Thyroid gland (tissue), 4 donors: ENCODE measurements at regions not wholly inside any gene's neighbourhood (a gene's known extent, or its start where the extent isn't known, plus 50 kb on each side); places are given as distances from the start of the nearest gene placed in this dataset.

ENCODE experiments used
- POLR2A ChIP-seq, 2 donors: fragments of 450-650 bp; IDR thresholded peaks; one replicate each; pipeline ENCODE4 v1.6.1; 2017; ENCODE audit warnings: antibody characterized with exemption in 2 of 2, mild to moderate bottlenecking in 2 of 2, moderate library complexity in 1 of 2
- TF ChIP-seq, protein P1 (sequence below), 6 experiments: fragments of 200-600 bp in 3 of 6; fragments of 450-650 bp in 3 of 6; sonication (generic) in 3 of 6; IDR thresholded peaks; one replicate each; pipeline ENCODE4 v1.5.1; 2016 to 2019; ENCODE audit warnings: antibody characterized with exemption in 6 of 6, mild to moderate bottlenecking in 2 of 6, inconsistent platforms in 1 of 6, moderate library complexity in 1 of 6

DNA sequence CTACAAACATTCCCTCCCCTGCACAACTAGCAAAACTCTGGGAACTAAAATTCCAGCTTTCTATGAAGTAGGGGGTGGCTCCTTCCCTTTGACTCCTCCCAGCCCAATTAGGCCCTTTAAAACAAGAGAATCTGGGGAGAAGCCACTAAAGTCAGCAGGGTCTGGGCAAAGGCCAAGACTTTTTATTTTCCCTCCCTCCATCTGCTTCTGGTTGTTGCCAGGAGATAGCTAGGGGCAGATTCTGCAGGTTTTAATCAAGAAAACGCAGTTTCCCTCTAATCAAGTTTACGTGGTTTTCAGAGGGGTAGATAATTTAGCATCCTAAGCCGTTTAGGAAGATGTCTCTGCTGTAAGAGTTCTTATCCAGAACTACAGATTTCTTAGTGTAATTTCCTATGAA lies 114.5 kb upstream of the CDH6 start:
- TF ChIP-seq, protein P1, sequence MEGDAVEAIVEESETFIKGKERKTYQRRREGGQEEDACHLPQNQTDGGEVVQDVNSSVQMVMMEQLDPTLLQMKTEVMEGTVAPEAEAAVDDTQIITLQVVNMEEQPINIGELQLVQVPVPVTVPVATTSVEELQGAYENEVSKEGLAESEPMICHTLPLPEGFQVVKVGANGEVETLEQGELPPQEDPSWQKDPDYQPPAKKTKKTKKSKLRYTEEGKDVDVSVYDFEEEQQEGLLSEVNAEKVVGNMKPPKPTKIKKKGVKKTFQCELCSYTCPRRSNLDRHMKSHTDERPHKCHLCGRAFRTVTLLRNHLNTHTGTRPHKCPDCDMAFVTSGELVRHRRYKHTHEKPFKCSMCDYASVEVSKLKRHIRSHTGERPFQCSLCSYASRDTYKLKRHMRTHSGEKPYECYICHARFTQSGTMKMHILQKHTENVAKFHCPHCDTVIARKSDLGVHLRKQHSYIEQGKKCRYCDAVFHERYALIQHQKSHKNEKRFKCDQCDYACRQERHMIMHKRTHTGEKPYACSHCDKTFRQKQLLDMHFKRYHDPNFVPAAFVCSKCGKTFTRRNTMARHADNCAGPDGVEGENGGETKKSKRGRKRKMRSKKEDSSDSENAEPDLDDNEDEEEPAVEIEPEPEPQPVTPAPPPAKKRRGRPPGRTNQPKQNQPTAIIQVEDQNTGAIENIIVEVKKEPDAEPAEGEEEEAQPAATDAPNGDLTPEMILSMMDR (IDR thresholded peaks at IDR 0.05), result no peak
- no peak for TF ChIP-seq POLR2A (IDR thresholded peaks at IDR 0.05)
